Heart right ventricle (tissue), 16 donors: ENCODE measurements at regions not wholly inside any gene's neighbourhood (a gene's known extent, or its start where the extent isn't known, plus 50 kb on each side); places are given as distances from the start of the nearest gene placed in this dataset.

ENCODE experiments used
- ATAC-seq, 8 donors: fragments of 200-7000 bp; cut with Tn5 transposase; one replicate each; pipeline ENCODE4 v1.9.1; 2020; ENCODE audit warnings: mild to moderate bottlenecking in 8 of 8, moderate library complexity in 8 of 8, moderate number of reproducible peaks in 1 of 8
- DNase-seq, 2 donors: peaks; one replicate each; pipeline ENCODE4 v3.0.0-alpha.2; 2020
- H3K27ac ChIP-seq, 10 donors: fragments of 200-600 bp; sonication (generic) in 2 of 10; one replicate each; pipeline versions ENCODE4 v1.5.0 to v1.8.0; 2020 to 2022; ENCODE audit warnings: mild to moderate bottlenecking in 3 of 10
- H3K27me3 ChIP-seq, 7 donors: fragments of 200-600 bp; one replicate each; pipeline ENCODE4 v1.8.0; 2021 to 2022; ENCODE audit warnings: mild to moderate bottlenecking in 2 of 7
- H3K36me3 ChIP-seq, 9 donors: fragments of 200-600 bp; sonication (generic) in 1 of 9; one replicate each; pipeline versions ENCODE4 v1.5.0 to v1.8.0; 2020 to 2022; ENCODE audit warnings: mild to moderate bottlenecking in 2 of 9
- H3K4me1 ChIP-seq, 9 donors: fragments of 200-600 bp; sonication (generic) in 1 of 9; one replicate each; pipeline versions ENCODE4 v1.5.0 to v1.8.0; 2020 to 2022; ENCODE audit warnings: mild to moderate bottlenecking in 4 of 9
- H3K4me3 ChIP-seq, 10 donors: fragments of 200-600 bp; sonication (generic) in 2 of 10; one replicate each; pipeline versions ENCODE4 v1.5.0 to v1.8.0; 2020 to 2022; ENCODE audit warnings: mild to moderate bottlenecking in 7 of 10, moderate library complexity in 2 of 10
- H3K9me3 ChIP-seq, 11 donors: fragments of 200-600 bp in 10 of 11; sonication (generic) in 2 of 11; one replicate each; pipeline versions ENCODE4 v1.5.0 to v1.8.0; 2013 to 2022; ENCODE audit warnings: mild to moderate bottlenecking in 2 of 11, control low read depth in 1 of 11, moderate library complexity in 1 of 11
- WGBS, 2 donors: extraction: QIAGEN DNeasy Blood & Tissue Kit; methylation state at CpG; one replicate each; pipeline ENCODE4 v1.1.7; 2013; ENCODE audit warnings: inconsistent platforms in 1 of 2; 5-methylcytosine and 5-hydroxymethylcytosine counted together
- intact Hi-C, 10 donors: fragments of 100-400 bp; cut with DNase I; formaldehyde crosslinking; loops; one replicate each; pipeline versions ENCODE4 v1.11.1 to v1.14.2; 2022
- TF ChIP-seq, protein P1 (sequence below), 9 donors: fragments of 200-600 bp; sonication (generic) in 2 of 9; IDR thresholded peaks; one replicate each; pipeline versions ENCODE4 v1.5.0 to v1.8.0; 2021 to 2022; ENCODE audit warnings: antibody characterized with exemption in 9 of 9, mild to moderate bottlenecking in 5 of 9, moderate library complexity in 1 of 9
- donor health status: Arrhythmogenic right ventricular cardiomyopathy.
- donor health status: ischemic (EF 13 %, LVEDD 7.1; RV severe dilation, severe dysfunction).
- donor health status: healthy with polysubstance abuse.
- donor health status: DM: no; HTN: yes; CAD: no.
- donor health status: DM: no; HTN: no; CAD: no.
- donor health status: ischemic (EF 25% LVEDD 6.9; RV normal size, moderate dysfunction).
- donor health status: ischemic (EF 25% LVEDD 5.7; RV mildly dilated, moderate dysfunction).
- donor health status: healthy.
- donor health status: DM: yes; HTN: yes; CAD: no.
- donor health status: Ischemic cardiomyopathy.
- donor health status: ischemic (EF 35%, LVEDD 5.7; RV mildly dilated, moderate dysfunction).
- donor health status: nonischemic (EF 11% LVEDD 7.7; RV severe dilation, severe dysfunction).
- donor health status: DM: yes; HTN: yes; CAD: no.
- donor health status: PGD.
- donor health status: ischemic (EF 29% LVEDD 5.4; RV normal size, mild dysfunction).
- donor health status: nonischemic (EF 23%, LVEDD 6.1; RV moderate dilation, normal function).

DNA sequence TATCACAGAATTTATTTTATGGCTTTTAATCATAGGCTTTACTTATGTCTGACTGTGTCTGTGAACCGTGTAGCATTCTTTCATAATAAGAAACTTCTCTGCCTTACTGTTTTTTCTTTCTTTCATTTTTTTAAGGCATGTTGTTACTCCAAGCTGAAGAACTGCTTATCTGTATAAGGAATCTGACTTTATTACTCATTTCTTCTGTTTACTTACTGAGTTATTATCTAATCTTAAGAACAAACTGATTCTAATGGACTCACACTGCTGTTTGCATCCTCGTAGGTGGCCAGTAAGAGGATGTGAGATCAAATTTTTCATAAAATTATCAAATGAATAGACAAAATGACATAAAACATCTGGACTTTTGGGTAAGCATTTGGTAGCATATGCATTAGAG, 54.7 kb upstream of the DNAJC1 start:
- Histone ChIP-seq H3K9me3 (peaks cover 0 to 12% (median 0%) of the 10 kb centered on the region in 11 donors), H3K27ac (no peak overlapping the region), H3K27me3 (no peaks in the 10 kb centered on the region), H3K4me1 (no peaks in the 10 kb centered on the region), H3K4me3 (no peak overlapping the region), H3K36me3 (no peaks in the 10 kb centered on the region)
- TF ChIP-seq, protein P1, sequence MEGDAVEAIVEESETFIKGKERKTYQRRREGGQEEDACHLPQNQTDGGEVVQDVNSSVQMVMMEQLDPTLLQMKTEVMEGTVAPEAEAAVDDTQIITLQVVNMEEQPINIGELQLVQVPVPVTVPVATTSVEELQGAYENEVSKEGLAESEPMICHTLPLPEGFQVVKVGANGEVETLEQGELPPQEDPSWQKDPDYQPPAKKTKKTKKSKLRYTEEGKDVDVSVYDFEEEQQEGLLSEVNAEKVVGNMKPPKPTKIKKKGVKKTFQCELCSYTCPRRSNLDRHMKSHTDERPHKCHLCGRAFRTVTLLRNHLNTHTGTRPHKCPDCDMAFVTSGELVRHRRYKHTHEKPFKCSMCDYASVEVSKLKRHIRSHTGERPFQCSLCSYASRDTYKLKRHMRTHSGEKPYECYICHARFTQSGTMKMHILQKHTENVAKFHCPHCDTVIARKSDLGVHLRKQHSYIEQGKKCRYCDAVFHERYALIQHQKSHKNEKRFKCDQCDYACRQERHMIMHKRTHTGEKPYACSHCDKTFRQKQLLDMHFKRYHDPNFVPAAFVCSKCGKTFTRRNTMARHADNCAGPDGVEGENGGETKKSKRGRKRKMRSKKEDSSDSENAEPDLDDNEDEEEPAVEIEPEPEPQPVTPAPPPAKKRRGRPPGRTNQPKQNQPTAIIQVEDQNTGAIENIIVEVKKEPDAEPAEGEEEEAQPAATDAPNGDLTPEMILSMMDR (IDR thresholded peaks at IDR 0.05): no peak
- no peak for DNase-seq
- ATAC-seq: no peak
- intact Hi-C loops: no loop called here
- 66 to 73% methylated on average over 2 of the region's 2 CpGs for WGBS, 2 donors

DNA sequence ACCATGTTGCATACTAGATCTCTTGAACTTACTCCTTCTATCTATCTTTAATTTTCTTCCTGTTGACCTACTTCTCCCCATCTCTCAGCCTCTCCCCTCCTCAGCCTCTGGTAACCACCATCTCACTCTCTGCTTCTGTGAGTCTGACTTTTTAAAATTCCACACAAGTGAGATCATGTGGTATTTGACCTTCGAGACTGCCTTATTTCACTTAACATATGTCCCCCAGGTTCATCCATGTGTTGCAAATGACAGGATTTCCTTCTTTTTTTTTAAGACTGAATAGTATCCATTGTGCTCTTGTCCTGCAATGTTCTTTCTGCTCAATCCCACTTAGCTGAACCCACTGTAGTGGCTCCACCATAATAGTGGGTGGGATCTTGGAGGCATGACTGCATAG, 51.4 kb upstream of the DNAJC1 start:
- Histone ChIP-seq H3K36me3 (no peaks in the 10 kb centered on the region), H3K4me3 (no peak overlapping the region), H3K27ac (no peak overlapping the region), H3K27me3 (no peaks in the 10 kb centered on the region), H3K9me3 (no peaks in the 10 kb centered on the region), H3K4me1 (peaks cover 0 to 4% (median 0%) of the 10 kb centered on the region in 9 donors)
- DNase-seq (no peak), ATAC-seq (no peak)
- TF ChIP-seq, protein P1 (IDR thresholded peaks at IDR 0.05): no peak
- WGBS, 2 donors: 43 to 44% methylated on average over 1 of the region's 1 CpG
- intact Hi-C loops: no loop called here
